Motor neuron (in vitro differentiated cells): ENCODE measurements at regions not wholly inside any gene's neighbourhood (a gene's known extent, or its start where the extent isn't known, plus 50 kb on each side); places are given as distances from the start of the nearest gene placed in this dataset.
A peak's percentile ranks its signal among the peaks of the same experiment; 100 is the strongest.

Source experiments
- ATAC-seq, 8 experiments: fragments of 200-7000 bp; cut with Tn5 transposase; replicated peaks in 6 of 8; 2 replicates each; pipeline ENCODE4 v1.8.0; 2021; ENCODE audit warnings: mild to moderate bottlenecking in 8 of 8, moderate library complexity in 8 of 8
- H3K27ac ChIP-seq, 2 donors: fragments of 250-450 bp; sonication (Bioruptor Pico); 2 replicates each; pipeline ENCODE4 v1.9.0; 2021; ENCODE audit warnings: antibody characterized with exemption in 2 of 2, mild to moderate bottlenecking in 2 of 2, moderate library complexity in 1 of 2
- H3K4me1 ChIP-seq, 2 donors: fragments of 250-450 bp; sonication (Bioruptor Pico); replicated peaks in 1 of 2; 2 replicates each; pipeline ENCODE4 v1.6.1; 2021; ENCODE audit warnings: antibody characterized with exemption in 2 of 2, mild to moderate bottlenecking in 2 of 2, moderate library complexity in 1 of 2
- H3K4me3 ChIP-seq, 5 donors: fragments of 250-450 bp; sonication (Bioruptor Pico); 2 replicates each; pipeline ENCODE4 v1.9.0; 2021; ENCODE audit warnings: antibody characterized with exemption in 5 of 5, mild to moderate bottlenecking in 5 of 5, moderate library complexity in 4 of 5
- WGBS, 10 experiments: fragments of 450-650 bp; shearing (Covaris generic); methylation state at CpG; one replicate each; pipeline ENCODE4 v1.0.0; 2022; 5-methylcytosine and 5-hydroxymethylcytosine counted together
- in situ Hi-C, 9 experiments: fragments of 400-800 bp; cut with MboI; loops; one replicate each; pipeline ENCODE4 v1.15.0; 2021; ENCODE audit warnings: low sequenced_read_pairs in 9 of 9, low pct_unique_long_range_greater_than_20kb in 2 of 9; ENCODE audit not compliant: unreplicated experiment in 9 of 9

DNA sequence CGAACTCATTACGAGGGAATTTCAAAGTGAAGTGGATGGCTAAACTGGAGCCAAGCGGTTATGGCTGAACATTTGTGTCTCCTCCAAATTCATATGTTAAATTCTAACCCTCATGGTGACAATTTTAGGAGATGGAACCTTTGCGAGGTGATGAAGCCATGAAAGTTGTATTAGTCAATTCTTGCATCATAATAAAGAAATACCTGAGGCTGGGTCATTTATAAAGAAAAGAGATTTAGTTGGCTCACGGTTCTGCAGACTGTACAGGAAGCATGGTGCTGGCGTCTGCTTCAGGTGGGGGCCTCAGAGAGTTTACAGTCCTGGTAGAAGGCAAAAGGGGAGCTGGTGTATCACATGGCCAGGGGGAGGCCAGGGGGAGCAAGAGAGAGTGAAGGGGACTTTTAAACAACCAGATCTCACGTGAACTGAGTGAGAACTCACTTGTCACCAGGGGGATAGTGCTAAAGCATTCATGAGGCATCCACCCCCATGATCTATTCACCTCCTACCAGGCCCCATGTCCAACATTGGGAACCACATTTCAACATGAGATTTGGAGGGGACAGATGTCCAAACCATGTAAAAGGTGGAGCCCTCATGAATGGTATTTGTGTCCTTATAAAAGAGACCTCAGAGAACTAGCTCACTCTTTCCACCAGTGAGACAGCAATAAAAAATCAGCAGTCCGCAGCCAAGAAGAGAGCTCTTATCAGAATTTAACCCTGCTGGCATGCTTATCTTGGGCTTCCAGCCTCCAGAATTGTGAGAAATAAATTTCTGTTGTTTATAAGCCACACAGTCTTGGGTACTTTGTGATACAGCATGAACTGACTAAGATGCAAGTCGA is 143.4 kb downstream of the MTRR start:
- Histone ChIP-seq H3K4me1 (no peaks in the 10 kb centered on the region), H3K27ac (no peak overlapping the region), H3K4me3 (no peak overlapping the region)
- no peak for ATAC-seq
- in situ Hi-C loops, result no loop called here
- 49 to 83% (median 68%) methylated on average over 3 to 7 of the region's 9 CpGs; no CpG with 5 or more reads in 1 of the 10 experiments for WGBS, 10 experiments

DNA sequence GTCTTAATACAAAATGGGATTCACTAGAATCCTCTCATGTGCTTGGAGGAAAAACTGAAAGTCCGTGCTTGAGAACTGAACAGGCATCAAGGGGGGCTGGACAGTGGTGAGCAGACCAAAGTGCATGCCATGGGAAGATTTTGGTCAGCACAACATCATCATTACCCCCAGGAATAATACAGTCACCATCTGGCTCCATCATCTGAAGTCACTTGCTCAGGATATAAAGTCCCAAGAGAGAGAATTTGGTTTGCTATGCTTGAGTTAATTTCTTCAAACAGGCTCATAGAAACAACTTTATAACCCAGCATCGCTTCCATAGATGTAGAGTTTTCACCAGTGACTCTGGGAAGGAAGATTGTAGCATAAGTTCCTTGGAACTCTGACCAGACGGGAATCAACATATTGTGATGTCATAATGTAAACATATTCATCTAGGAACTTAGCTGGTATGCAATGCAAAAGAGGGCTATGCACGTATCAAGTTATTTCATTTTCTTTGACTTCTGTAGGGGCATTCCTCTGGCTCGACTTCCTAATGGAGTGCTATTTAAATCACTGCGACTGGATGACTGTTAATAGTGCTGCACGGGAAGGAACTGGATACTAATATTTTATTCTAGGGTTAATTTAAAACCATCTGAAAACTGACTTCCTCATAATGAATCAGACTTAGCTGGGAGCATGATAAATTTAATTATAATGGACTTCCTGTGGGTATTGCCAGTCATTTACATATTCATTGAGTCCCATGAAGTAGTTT is 145.2 kb downstream of the MTRR start:
- peak in 5 of 8 experiments; percentile 18 to 98 (median 90) for ATAC-seq
- Histone ChIP-seq H3K27ac (no peak overlapping the region), H3K4me1 (no peaks in the 10 kb centered on the region), H3K4me3 (no peak overlapping the region)
- in situ Hi-C loops, result no loop called here
- 0 to 80% (median 45%) methylated on average over 1 to 7 of the region's 7 CpGs for WGBS, 10 experiments

DNA sequence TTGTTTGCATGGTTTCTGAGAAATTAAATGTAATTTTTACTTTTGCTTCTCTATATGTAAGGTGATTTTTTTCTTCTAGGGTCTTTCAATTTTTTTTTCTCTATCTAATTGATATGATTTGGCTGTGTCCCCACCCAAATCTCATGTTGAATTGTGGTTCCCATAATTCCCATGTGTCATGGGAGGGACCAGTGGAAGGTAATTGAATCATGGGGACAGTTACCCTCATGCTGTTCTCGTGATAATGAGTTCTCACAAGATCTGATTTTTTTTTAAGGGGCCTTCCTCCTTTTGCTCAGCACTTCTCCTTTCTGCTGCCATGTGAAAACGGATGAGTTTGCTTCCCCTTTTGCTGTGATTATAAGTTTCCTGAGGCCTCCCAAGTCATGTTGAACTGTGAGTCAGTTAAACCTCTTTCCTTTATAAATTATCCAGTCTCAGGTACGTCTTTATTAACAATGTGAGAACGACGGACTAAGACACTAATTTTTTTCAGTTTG is 150.8 kb downstream of the MTRR start:
- in situ Hi-C loops, result no loop called here
- whole genome bisulfite sequencing, 10 experiments, result 26 to 100% (median 71%) methylated on average over 2 to 5 of the region's 5 CpGs
- H3K4me1 ChIP-seq, result no peaks in the 10 kb centered on the region
- no peak for ATAC-seq
- H3K27ac ChIP-seq, result no peak overlapping the region
- H3K4me3 ChIP-seq, result no peak overlapping the region

DNA sequence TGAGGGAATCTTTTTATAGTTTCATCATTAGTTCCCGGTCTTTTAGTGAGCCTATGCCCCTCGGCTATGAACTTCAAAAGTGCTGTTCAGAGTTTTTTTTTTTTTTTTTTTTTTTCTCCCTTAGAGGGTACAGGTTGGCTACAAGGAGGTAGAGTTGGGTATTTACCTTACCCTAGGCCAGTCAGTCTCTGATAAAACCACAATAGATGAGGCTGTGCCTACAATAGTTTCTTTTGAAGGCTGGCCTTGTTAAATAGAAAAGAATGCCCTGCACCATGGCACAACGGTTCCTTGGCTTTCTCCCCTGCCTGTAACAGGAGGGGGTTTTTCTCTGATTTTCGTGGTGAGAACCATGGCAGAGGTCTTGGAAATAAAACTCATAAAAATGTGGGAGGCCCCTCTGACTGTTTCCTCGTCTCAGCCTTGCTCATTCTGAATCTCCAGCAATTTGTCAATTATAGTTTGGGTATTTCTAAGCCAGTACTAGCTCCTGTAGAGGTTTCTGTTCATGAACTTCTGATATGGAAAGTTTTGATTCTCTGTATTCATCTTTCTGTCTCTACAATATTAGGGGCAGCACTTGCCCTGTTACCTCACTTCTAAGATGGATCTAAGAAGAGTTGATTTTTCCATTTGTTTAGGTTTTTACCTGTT is 152.0 kb downstream of the MTRR start:
- no peak for ATAC-seq
- WGBS, 10 experiments, result 25 to 85% (median 60%) methylated on average over 2 to 5 of the region's 5 CpGs
- in situ Hi-C loops, result no loop called here
- H3K4me1 ChIP-seq, result no peaks in the 10 kb centered on the region
- no peak overlapping the region for H3K4me3 ChIP-seq
- H3K27ac ChIP-seq, result no peak overlapping the region

DNA sequence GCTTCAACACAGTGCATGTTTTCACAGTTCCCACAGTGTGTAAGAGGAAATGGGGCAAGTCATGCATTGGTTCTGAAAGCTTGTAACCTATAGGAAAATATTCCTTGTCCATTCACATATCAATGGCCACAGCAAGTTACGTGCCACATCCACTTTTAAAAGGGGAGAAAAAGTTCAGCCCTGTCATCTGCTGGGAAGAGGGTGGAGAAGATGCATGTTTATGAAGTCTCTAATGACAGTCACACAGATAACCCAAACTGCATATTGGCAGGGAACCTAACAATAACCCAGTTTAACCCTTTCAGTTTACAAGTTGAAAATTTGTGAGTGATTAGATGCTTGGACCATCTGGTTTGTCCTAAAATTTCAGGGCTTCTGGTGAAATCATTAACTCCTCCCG is 159.3 kb downstream of the MTRR start:
- H3K27ac ChIP-seq, result no peak overlapping the region
- ATAC-seq, result peak in 2 of 8 experiments; percentile 65 to 86
- H3K4me1 ChIP-seq, result no peaks in the 10 kb centered on the region
- WGBS, 10 experiments, result 0 to 100% (median 83%) methylated on average over 1 to 2 of the region's 2 CpGs; no CpG with 5 or more reads in 3 of the 10 experiments
- H3K4me3 ChIP-seq, result no peak overlapping the region
- in situ Hi-C loops, result no loop called here

DNA sequence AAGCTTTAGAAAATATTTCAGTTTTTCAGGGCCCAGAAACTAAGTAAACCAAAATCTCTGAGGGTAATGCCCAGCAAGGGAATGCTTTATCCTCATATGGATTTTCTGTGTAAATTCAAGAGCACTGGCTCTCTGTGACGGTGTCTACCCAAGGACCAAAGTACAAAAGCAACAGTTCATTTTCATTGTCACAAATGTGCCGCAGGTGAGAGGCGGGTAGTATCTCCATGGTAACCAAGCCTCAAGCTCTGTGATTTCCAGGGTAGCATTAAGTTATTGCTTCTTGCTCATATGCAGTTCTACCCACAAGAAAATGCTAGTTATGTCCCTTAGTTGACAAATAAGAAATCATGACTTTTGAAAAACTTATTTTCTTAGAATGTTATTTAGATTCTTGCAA is 164.3 kb downstream of the MTRR start:
- no peak for ATAC-seq
- Histone ChIP-seq H3K4me1 (no peaks in the 10 kb centered on the region), H3K4me3 (no peak overlapping the region), H3K27ac (no peak overlapping the region)
- in situ Hi-C loops, result no loop called here
- 13 to 84% (median 73%) methylated on average over 1 to 3 of the region's 3 CpGs; no CpG with 5 or more reads in 2 of the 10 experiments for WGBS, 10 experiments

DNA sequence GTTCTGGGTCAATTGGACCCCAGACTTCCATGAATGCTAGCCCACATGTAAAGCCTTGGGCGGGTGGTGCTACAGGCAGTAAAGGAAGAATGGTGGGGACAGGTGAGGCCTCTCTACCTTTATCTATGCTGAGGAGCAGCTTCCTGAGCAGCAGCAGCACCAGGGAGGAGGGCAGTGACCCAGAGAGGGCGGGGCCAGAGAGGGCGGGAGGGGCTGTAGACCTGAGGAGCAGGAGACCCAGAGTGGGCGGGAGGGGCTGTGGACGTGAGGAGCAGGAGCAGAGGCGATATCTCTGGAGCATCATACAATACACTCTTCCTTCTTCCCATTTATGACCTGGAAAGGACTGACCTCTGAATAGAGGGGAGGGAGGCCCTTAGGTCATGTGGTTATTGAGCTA is 165.9 kb downstream of the MTRR start:
- ATAC-seq, result no peak

DNA sequence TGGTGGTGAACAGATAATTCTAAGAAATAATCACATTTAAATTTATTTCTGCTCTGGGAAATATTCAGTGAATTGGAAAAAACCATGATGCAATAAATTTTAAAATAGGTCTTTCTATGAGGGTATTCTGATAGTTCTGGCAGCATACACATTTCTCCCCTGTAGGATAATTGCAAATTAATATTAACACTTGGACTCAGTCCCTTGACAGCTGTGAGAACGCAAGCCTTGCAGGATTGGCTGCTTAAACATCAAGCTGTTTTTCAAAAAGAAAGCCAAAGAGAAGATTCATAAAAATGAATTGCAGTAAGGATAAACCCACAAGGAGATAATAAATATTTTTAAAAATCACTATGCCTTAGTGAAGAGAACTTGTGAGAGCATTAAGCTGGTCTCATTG is 180.0 kb downstream of the MTRR start:
- Histone ChIP-seq H3K4me3 (no peak overlapping the region), H3K27ac (no peak overlapping the region), H3K4me1 (peaks cover 0 to 12% of the 10 kb centered on the region in 2 donors)
- in situ Hi-C loops, result no loop called here
- WGBS, 10 experiments, result 0 to 88% (median 54%) methylated on average over 1 of the region's 1 CpG; no CpG with 5 or more reads in 4 of the 10 experiments
- ATAC-seq, result peak in 1 of 8 experiments; percentile 78

More for the DNA sequence above, 165.9 kb downstream of the MTRR start:
- WGBS, 10 experiments, result 10 to 100% (median 52%) methylated on average over 1 to 3 of the region's 6 CpGs; no CpG with 5 or more reads in 4 of the 10 experiments
- no peaks in the 10 kb centered on the region for H3K4me1 ChIP-seq
- in situ Hi-C loops, result no loop called here
- H3K27ac ChIP-seq, result no peak overlapping the region
- no peak overlapping the region for H3K4me3 ChIP-seq

DNA sequence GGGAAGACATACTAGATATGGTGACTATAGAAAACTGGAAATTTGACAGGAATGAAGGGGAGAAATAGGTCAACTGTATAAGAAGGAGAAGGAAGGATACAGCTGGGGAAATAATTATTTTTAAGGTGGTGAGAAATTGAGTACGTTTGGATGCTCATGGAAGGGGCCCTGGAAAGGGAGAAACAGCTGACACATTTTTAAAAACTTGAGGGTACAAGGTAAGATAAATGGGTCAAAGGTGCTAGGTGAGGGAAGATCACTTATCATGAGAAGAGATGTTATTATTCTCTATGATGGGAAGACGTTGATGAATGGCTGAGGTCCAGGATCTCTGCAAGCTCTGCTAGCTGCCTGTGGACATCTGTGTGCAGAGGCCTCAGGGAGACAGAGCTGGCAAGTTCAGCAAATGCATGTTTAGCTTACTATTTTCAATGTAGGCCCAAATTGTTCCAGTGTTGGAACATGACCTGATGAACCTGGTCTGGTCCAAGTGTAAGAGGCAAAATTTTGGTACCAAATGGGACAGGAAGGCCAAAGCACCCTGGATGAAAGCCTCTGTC is 181.7 kb downstream of the MTRR start:
- no peak for ATAC-seq
- in situ Hi-C loops, result no loop called here
- H3K4me3 ChIP-seq, result no peak overlapping the region
- H3K27ac ChIP-seq, result no peak overlapping the region
- 2 to 61% (median 32%) methylated on average over 1 to 2 of the region's 2 CpGs for WGBS, 10 experiments
- peaks cover 0 to 12% of the 10 kb centered on the region in 2 donors for H3K4me1 ChIP-seq

DNA sequence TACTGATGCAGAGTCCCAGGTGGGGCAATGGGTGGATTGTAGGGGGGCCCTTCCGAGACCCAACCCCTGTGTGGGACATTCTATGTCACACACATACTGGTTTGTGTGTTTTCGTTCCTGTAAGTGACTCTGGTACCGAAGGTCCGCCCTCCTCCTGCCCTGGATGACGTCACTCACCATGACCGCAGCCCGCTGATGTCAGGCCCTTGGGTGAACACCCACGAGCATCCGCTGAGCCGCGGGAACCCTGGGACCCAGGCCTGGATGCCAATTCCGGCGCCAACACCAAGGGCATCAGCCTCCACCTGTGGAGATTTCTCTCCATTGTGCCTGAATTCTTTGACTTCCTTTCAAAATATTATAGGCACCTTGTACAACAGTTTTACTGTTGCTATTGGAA is 184.3 kb downstream of the MTRR start:
- no peak overlapping the region for H3K27ac ChIP-seq
- in situ Hi-C loops, result no loop called here
- ATAC-seq, result no peak
- H3K4me1 ChIP-seq, result peaks cover 7 to 20% of the 10 kb centered on the region in 2 donors
- 21 to 100% (median 76%) methylated on average over 2 to 11 of the region's 13 CpGs; no CpG with 5 or more reads in 5 of the 10 experiments for WGBS, 10 experiments
- no peak overlapping the region for H3K4me3 ChIP-seq

DNA sequence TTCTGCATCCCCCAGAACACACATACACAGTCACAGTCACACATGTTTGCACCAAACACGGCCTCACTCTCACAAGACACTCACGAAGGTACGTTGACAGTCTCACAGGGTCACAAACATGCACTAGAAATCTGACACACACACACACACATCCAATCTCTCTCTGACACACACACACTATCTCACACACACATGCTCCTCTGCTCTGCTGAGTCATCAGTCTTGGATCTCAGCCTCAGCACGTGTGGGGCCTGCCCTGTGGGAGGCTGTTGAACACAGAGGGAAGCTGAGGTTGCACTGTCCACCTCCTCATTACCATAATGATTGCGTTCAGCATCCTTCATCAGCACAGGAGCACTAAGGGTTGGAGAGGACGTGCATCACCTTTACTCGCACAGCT is 188.8 kb downstream of the MTRR start:
- peak; percentile 63 to 100 (median 99) for ATAC-seq
- Histone ChIP-seq H3K4me3 (no peak overlapping the region), H3K27ac (no peak overlapping the region), H3K4me1 (peaks cover 7 to 9% of the 10 kb centered on the region in 2 donors)
- WGBS, 10 experiments, result 26 to 81% (median 57%) methylated on average over 2 to 5 of the region's 7 CpGs; no CpG with 5 or more reads in 4 of the 10 experiments
- in situ Hi-C loops, result no loop called here

DNA sequence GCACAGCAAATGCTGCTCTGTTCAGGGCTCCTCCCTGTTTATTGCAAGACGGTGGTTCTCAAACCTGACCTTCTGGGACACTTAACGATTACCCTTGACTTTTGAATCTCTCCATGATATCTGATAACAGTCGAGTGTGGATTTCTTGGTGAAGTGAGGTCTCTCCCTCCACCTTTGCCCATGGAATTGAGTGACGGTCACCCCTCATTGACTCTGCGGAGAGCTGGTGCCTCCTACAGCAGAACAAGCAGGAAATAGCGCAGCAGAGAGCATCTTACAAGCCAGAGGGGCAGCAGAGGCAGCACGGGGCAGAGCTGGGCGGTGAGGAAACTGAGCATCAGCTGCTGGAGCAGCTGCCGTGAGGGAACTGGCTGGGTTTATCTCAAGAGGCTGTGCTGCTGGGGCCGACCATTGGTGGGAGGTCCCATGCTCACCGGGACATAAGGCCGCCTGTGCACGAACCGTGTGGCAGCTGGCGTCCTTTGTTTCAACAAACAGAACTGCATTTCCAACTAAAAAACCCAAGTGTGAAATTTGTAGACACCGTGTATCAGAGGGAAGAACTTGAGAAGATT is 189.8 kb downstream of the MTRR start:
- H3K4me1 ChIP-seq, result peaks cover 7 to 9% of the 10 kb centered on the region in 2 donors
- H3K4me3 ChIP-seq, result no peak overlapping the region
- no peak for ATAC-seq
- 52 to 100% (median 89%) methylated on average over 1 to 13 of the region's 16 CpGs; no CpG with 5 or more reads in 2 of the 10 experiments for WGBS, 10 experiments
- H3K27ac ChIP-seq, result no peak overlapping the region
- in situ Hi-C loops, result no loop called here
